Hematopoietic multipotent progenitor cell treated with erythropoietin and hydrocortisone succinate and interleukin-3 and kit ligand, for 6 days (in vitro differentiated cells): ENCODE measurements at regions not wholly inside any gene's neighbourhood (a gene's known extent, or its start where the extent isn't known, plus 50 kb on each side); places are given as distances from the start of the nearest gene placed in this dataset.

Source experiments
- DNase-seq: peaks from one replicate; pipeline ENCODE4 v3.0.0-alpha.2; 2015

- no peak for DNase-seq
Measured at GRCh38 chr6:26149240-26149639, 62.0 kb downstream of the HFE start.

GRCh38 chr6:26152226-26153101, 65.2 kb downstream of the HFE start:
- DNase-seq = peak; percentile 41

- DNase-seq = peak; percentile 71
Measured at GRCh38 chr6:26155061-26155930, 68.1 kb downstream of the HFE start.

GRCh38 chr6:26156105-26156849, 69.0 kb downstream of the HFE start:
- DNase-seq = peak; percentile 89

- no peak for DNase-seq
Measured at GRCh38 chr6:26156850-26157250, 69.6 kb downstream of the HFE start.

- peak; percentile 92 for DNase-seq
Measured at GRCh38 chr6:26157251-26158075, 70.2 kb downstream of the HFE start.

GRCh38 chr6:26158076-26158580, 70.9 kb downstream of the HFE start:
- peak; percentile 99 for DNase-seq

GRCh38 chr6:26158581-26159356, 71.5 kb downstream of the HFE start:
- peak; percentile 88 for DNase-seq

- DNase-seq = peak; percentile 67
Measured at GRCh38 chr6:26159357-26160273, 72.4 kb downstream of the HFE start.

- peak; percentile 18 for DNase-seq
Measured at GRCh38 chr6:26161322-26161721, 74.1 kb downstream of the HFE start.

- no peak for DNase-seq
Measured at GRCh38 chr6:26162399-26162798, 75.2 kb downstream of the HFE start.

- peak; percentile 86 for DNase-seq
Measured at GRCh38 chr6:26163427-26164119, 76.3 kb downstream of the HFE start.

GRCh38 chr6:26164120-26164505, 76.9 kb downstream of the HFE start:
- DNase-seq = no peak

GRCh38 chr6:26165261-26165790, 78.1 kb downstream of the HFE start:
- no peak for DNase-seq

- DNase-seq = peak; percentile 55
Measured at GRCh38 chr6:26170181-26170580, 83.0 kb downstream of the HFE start.

GRCh38 chr6:26170951-26171841, 84.0 kb downstream of the HFE start:
- DNase-seq = peak; percentile 55

- DNase-seq = peak; percentile 76
Measured at GRCh38 chr6:26172608-26172968, 85.4 kb downstream of the HFE start.

- DNase-seq = peak; percentile 59
Measured at GRCh38 chr6:26173836-26174145, 86.6 kb downstream of the HFE start.
